Duodenal mucosa (tissue), 2 donors: ENCODE measurements at regions not wholly inside any gene's neighbourhood (a gene's known extent, or its start where the extent isn't known, plus 50 kb on each side); places are given as distances from the start of the nearest gene placed in this dataset.

ENCODE experiments used
- H3K27ac ChIP-seq: one replicate; pipeline ENCODE4 v1.7.0; 2013; ENCODE audit warnings: low read depth, low read length
- H3K27me3 ChIP-seq, 2 donors: one replicate each; pipeline ENCODE4 v1.7.0; 2013; ENCODE audit warnings: low read length in 2 of 2, control low read depth in 1 of 2; ENCODE audit not compliant: insufficient read depth in 2 of 2, control insufficient read depth in 1 of 2
- H3K36me3 ChIP-seq, 2 donors: one replicate each; pipeline ENCODE4 v1.7.0; 2013; ENCODE audit warnings: low read length in 2 of 2, control low read depth in 1 of 2; ENCODE audit not compliant: insufficient read depth in 2 of 2, control insufficient read depth in 1 of 2
- H3K4me1 ChIP-seq, 2 donors: one replicate each; pipeline ENCODE4 v1.7.0; 2013; ENCODE audit warnings: low read length in 2 of 2, control low read depth in 1 of 2; ENCODE audit not compliant: insufficient read depth in 2 of 2, control insufficient read depth in 1 of 2
- H3K4me3 ChIP-seq, 2 donors: one replicate each; pipeline ENCODE4 v1.7.0; 2013; ENCODE audit warnings: low read length in 2 of 2, low read depth in 1 of 2
- H3K9ac ChIP-seq, 2 donors: one replicate each; pipeline ENCODE4 v1.7.0; 2013; ENCODE audit warnings: low read length in 2 of 2, low read depth in 1 of 2
- H3K9me3 ChIP-seq, 2 donors: one replicate each; pipeline ENCODE4 v1.7.0; 2013; ENCODE audit warnings: low read length in 2 of 2, control low read depth in 1 of 2; ENCODE audit not compliant: control insufficient read depth in 1 of 2

DNA sequence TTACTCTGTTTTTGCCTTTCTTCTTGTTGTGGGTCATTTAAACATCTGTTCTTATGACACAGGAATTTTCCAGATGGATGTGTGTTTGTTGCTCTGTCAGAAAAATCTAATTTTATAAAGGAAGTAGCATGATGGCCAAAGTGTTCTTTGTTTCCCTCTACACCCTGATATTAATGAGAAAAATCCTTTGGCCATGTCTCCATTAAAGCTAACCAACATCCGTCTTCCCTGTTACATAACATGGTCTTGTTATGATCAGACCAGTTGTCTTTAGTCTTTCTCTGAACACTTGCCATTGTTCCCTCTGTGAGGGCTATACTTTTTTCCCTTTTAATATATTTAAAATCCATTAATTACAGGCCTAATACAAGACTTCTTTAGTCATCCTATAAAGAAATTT, 142.2 kb upstream of the SPRY2 start:
- Histone ChIP-seq H3K27ac (no peak overlapping the region), H3K27me3 (no peaks in the 10 kb centered on the region)

DNA sequence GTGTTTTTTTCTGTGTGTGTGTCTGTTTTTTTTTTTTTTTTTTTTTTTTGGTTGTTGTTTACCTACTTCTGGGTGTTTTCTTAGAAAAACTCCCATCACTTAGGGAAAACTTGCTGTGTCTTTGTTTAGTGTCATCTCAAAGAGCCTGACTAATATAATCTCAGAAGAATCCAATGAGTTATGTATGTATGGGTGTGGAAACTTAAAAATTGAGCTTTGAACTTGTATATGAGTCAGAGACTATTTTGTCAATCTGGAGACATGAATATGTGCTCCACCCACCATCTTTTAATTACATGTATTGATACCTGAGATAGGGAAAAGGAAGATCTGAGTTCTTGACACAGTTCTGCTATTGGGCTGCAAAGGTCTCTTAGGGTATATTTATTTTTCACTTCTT, 140.7 kb upstream of the SPRY2 start:
- no peaks in the 10 kb centered on the region for H3K9me3 ChIP-seq

More for the DNA sequence above, 142.2 kb upstream of the SPRY2 start:
- no peak overlapping the region for H3K4me3 ChIP-seq
- no peaks in the 10 kb centered on the region for H3K36me3 ChIP-seq
- no peaks in the 10 kb centered on the region for H3K9me3 ChIP-seq
- H3K4me1 ChIP-seq, result no peaks in the 10 kb centered on the region
- H3K9ac ChIP-seq, result no peak overlapping the region

GRCh38 chr13:80477661-80478443, 136.9 kb upstream of the SPRY2 start:
- Histone ChIP-seq H3K36me3 (no peaks in the 10 kb centered on the region), H3K27ac (no peak overlapping the region), H3K9me3 (no peaks in the 10 kb centered on the region), H3K9ac (no peak overlapping the region), H3K4me3 (no peak overlapping the region), H3K4me1 (no peaks in the 10 kb centered on the region), H3K27me3 (no peaks in the 10 kb centered on the region)

More for the DNA sequence above, 140.7 kb upstream of the SPRY2 start:
- Histone ChIP-seq H3K4me3 (no peak overlapping the region), H3K36me3 (no peaks in the 10 kb centered on the region), H3K27ac (no peak overlapping the region), H3K9ac (no peak overlapping the region), H3K4me1 (no peaks in the 10 kb centered on the region), H3K27me3 (no peaks in the 10 kb centered on the region)

DNA sequence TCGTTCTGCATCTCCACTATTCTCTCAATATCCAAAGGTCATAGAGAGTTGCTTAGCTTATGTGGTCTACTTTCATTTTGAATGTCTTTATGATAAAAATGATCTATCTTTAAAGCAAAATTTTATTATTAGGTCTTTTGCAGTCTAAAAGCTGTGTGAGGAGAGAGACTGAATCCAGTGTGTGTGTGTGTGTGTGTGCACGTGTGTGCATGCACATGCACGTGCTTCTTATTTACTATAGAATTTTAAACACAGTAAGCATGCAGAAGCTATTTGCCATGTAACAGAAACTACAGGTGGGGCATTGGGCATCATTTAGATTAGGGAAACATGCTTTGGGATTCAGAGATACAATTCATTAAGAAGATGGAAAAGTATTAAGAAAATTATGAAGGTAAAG, 136.0 kb upstream of the SPRY2 start:
- no peak overlapping the region for H3K9ac ChIP-seq
- no peaks in the 10 kb centered on the region for H3K4me1 ChIP-seq
- H3K9me3 ChIP-seq, result no peaks in the 10 kb centered on the region
- H3K27ac ChIP-seq, result no peak overlapping the region
- H3K4me3 ChIP-seq, result no peak overlapping the region
- H3K27me3 ChIP-seq, result no peaks in the 10 kb centered on the region
- H3K36me3 ChIP-seq, result no peaks in the 10 kb centered on the region

DNA sequence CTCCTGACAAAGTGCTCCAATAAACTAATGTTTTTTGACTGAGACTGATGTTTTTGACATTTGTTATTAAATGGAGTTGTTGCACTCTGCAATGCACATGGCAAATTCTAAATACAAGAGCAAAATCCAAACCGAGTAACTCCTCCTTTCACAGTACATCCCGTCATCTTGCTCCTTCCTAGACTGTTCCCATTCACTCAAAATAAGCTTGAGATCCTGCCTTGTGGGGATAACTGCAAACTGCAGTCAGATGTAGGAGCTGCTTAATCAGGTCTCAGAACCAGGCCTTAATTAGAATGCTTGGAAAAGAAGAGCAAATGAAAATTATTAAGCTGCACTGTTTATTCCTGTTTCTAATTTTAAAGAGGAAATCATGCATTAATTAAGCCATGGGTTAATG, 134.8 kb upstream of the SPRY2 start:
- Histone ChIP-seq H3K27me3 (no peaks in the 10 kb centered on the region), H3K4me3 (no peak overlapping the region), H3K36me3 (no peaks in the 10 kb centered on the region), H3K9ac (no peak overlapping the region), H3K27ac (no peak overlapping the region), H3K9me3 (no peaks in the 10 kb centered on the region), H3K4me1 (no peaks in the 10 kb centered on the region)

DNA sequence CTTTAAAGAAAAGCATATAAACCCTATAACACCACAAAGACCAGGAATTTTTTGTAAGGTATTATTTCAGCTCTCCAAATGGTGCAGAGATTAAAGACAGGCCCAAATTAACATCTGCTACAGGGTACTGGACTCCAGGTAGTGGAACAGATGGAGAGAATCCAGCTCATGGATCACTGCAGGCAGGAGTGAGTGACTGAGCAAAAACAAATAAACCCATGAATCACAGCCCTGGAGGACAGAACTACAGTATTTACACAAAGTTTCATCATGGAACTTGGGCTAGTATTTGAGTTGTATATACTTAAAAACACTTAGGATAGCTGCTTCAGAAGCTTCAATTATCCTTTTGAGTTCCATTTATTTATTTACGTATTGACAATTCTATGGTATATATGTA, 132.8 kb upstream of the SPRY2 start:
- Histone ChIP-seq H3K9ac (no peak overlapping the region), H3K4me1 (no peaks in the 10 kb centered on the region), H3K27ac (no peak overlapping the region)

GRCh38 chr13:80469853-80470381, 129.0 kb upstream of the SPRY2 start:
- Histone ChIP-seq H3K27ac (no peak overlapping the region), H3K9me3 (no peaks in the 10 kb centered on the region), H3K27me3 (no peaks in the 10 kb centered on the region), H3K4me3 (no peak overlapping the region), H3K36me3 (no peaks in the 10 kb centered on the region), H3K4me1 (no peaks in the 10 kb centered on the region), H3K9ac (no peak overlapping the region)

More for the DNA sequence above, 132.8 kb upstream of the SPRY2 start:
- Histone ChIP-seq H3K9me3 (no peaks in the 10 kb centered on the region), H3K36me3 (no peaks in the 10 kb centered on the region), H3K27me3 (no peaks in the 10 kb centered on the region), H3K4me3 (no peak overlapping the region)

DNA sequence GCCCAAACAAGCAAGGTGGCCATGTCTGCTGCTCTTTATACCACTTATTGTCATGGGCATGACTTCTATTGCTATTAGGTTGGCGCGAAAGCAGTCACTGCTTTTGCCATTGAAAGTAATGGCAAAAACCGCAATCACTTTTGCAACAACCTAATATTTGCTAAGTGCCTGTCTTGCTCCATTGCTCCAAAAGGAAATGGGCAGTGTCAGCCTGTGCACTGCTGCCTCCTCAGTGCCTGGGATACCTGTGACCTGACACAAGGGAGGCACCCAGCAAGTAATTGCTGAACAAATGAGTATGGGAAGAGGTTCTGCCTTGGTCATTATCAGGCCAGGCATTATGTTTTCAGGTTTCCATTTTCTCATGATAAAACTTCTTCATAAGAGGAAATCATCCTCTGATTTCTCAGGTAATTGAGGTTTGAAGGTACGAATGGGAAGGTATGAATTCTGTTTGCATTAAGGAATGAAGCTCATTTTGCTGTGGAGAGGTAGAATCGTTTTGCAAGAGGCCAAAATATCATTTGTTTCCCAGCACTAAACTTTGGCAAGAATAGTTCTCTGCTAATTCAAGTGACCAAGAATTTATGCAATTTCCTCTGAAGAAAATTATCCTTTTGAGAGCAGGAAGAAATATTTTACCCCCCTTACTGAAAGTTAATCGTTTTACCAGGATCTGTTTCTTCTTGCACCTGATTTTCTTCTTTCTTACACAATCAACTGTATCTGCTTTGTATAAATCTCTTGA, 128.4 kb upstream of the SPRY2 start:
- H3K9me3 ChIP-seq, result no peaks in the 10 kb centered on the region
- no peaks in the 10 kb centered on the region for H3K27me3 ChIP-seq
- no peak overlapping the region for H3K4me3 ChIP-seq
- H3K9ac ChIP-seq, result no peak overlapping the region
- H3K27ac ChIP-seq, result no peak overlapping the region
- H3K36me3 ChIP-seq, result no peaks in the 10 kb centered on the region
- no peaks in the 10 kb centered on the region for H3K4me1 ChIP-seq

DNA sequence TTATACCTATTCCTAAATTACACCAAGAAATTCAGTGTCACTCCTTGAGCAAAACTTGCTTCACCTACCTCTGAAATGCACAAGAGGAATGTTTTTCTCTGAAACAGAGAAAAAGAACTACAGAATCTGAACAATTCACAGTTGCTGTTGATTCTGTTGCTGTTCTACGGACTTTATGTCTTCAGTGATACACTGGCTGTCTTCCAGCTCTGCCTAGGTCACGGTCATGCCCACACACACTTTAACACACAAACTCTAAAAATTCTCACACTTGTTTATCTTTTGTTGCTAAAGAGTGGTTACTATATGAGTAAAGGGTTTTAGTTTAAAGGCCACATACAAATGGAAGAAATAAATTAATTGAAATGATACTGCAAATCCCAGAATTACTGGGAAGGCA, 124.4 kb upstream of the SPRY2 start:
- H3K36me3 ChIP-seq, result no peaks in the 10 kb centered on the region
- H3K27ac ChIP-seq, result no peak overlapping the region
- no peak overlapping the region for H3K9ac ChIP-seq
- H3K27me3 ChIP-seq, result no peaks in the 10 kb centered on the region
- H3K9me3 ChIP-seq, result no peaks in the 10 kb centered on the region
- H3K4me3 ChIP-seq, result no peak overlapping the region
- no peaks in the 10 kb centered on the region for H3K4me1 ChIP-seq

GRCh38 chr13:80463673-80464352, 122.9 kb upstream of the SPRY2 start:
- H3K9ac ChIP-seq, result no peak overlapping the region
- no peaks in the 10 kb centered on the region for H3K27me3 ChIP-seq
- no peaks in the 10 kb centered on the region for H3K4me1 ChIP-seq
- H3K4me3 ChIP-seq, result no peak overlapping the region
- no peak overlapping the region for H3K27ac ChIP-seq
- no peaks in the 10 kb centered on the region for H3K9me3 ChIP-seq
- no peaks in the 10 kb centered on the region for H3K36me3 ChIP-seq
